ENCODE measurements at regions not wholly inside any gene's neighbourhood (a gene's known extent, or its start where the extent isn't known, plus 50 kb on each side); places are given as distances from the start of the nearest gene placed in this dataset.

GRCh38 chr2:173762864-173763263, 202.3 kb downstream of the SP3 start:
- no peak overlapping the region for H3K27ac ChIP-seq (ENCODE audit: insufficient read length, low read depth, low read length)
- no peaks in the 10 kb centered on the region for H3K9me3 ChIP-seq (ENCODE audit: control insufficient read depth, low read depth, low read length)
- Mint-ChIP-seq H3K4me3 (no peak overlapping the region), H3K9me3 (no peaks in the 10 kb centered on the region; a peak in 1 of 5 replicates), H3K27me3 (ENCODE audit: low read depth) (no peaks in the 10 kb centered on the region), H3K4me1 (peaks cover 53 to 54% of the 10 kb centered on the region in 2 experiments), H3K36me3 (ENCODE audit: insufficient read depth in 1 of 3, low read depth in 3 of 3) (no peaks in the 10 kb centered on the region), H3K27ac (peak overlapping the region in 2 of 3 experiments; percentile 15 to 84; a peak in 4 of 7 replicates)
- no peaks in the 10 kb centered on the region for H3K79me1 ChIP-seq (ENCODE audit: insufficient read depth, low read depth, low read length, poor library complexity, severe bottlenecking)
- H4K5ac ChIP-seq (ENCODE audit: insufficient read length, low read depth, low read length) = no peak overlapping the region
- TF ChIP-seq CTCF (conservative IDR thresholded peaks at IDR 0.05) = no peak
- no peak overlapping the region for H3K56ac ChIP-seq (ENCODE audit: insufficient read length, low read depth, low read length)
- no peak overlapping the region for H3K14ac ChIP-seq (ENCODE audit: insufficient read depth, low read length)
- H3K4me1 ChIP-seq (ENCODE audit: insufficient read depth, low read length) = peaks cover 9% of the 10 kb centered on the region; the same call in 1 of the 2 replicates
- H3K4me2 ChIP-seq (ENCODE audit: insufficient read depth, insufficient read length, low read length) = no peak overlapping the region
- H2BK5ac ChIP-seq (ENCODE audit: insufficient read length, low read length) = no peak overlapping the region
- no peak overlapping the region for H3K23ac ChIP-seq (ENCODE audit: insufficient read length, low read depth, low read length)
- no peak overlapping the region for H2BK12ac ChIP-seq (ENCODE audit: insufficient read length, low read depth, low read length)
- H4K8ac ChIP-seq (replicated peaks; ENCODE audit: insufficient read length, low read depth, low read length) = no peak overlapping the region
- no peak overlapping the region for H3K4ac ChIP-seq (ENCODE audit: low read depth, low read length)
- H3T11ph ChIP-seq (ENCODE audit: low read length) = no peak overlapping the region
- no peak overlapping the region for H2AFZ ChIP-seq (ENCODE audit: low read length)
- H3K18ac ChIP-seq (ENCODE audit: insufficient read length, low read depth, low read length) = no peak overlapping the region
- no peak overlapping the region for H2AK5ac ChIP-seq (ENCODE audit: insufficient read length, low read length)
- no peak overlapping the region for H3K9ac ChIP-seq (ENCODE audit: extremely low read depth, insufficient read length, low read length)
- no peaks in the 10 kb centered on the region for H3K27me3 ChIP-seq (ENCODE audit: insufficient read depth, low read length)
- H4K91ac ChIP-seq (ENCODE audit: insufficient read length, low read depth, low read length) = no peak overlapping the region
- H2BK15ac ChIP-seq (ENCODE audit: low read depth, low read length) = no peak overlapping the region
- H3K23me2 ChIP-seq (ENCODE audit: insufficient read length, low read depth, low read length, poor library complexity, severe bottlenecking) = no peaks in the 10 kb centered on the region
- WGBS (ENCODE audit: extremely low coverage, insufficient read length, low lambda C conversion rate) = no CpG with 5 or more reads among the region's 2 CpGs
- H2BK120ac ChIP-seq (ENCODE audit: low read depth, low read length, poor library complexity, severe bottlenecking) = no peak overlapping the region
- H4K20me1 ChIP-seq (ENCODE audit: control insufficient read depth, insufficient read depth, insufficient read length) = no peaks in the 10 kb centered on the region
- DNase-seq = no peak
- no peak overlapping the region for H2BK20ac ChIP-seq (ENCODE audit: low read depth, low read length, poor library complexity, severe bottlenecking)
- no peaks in the 10 kb centered on the region for H3K79me2 ChIP-seq (ENCODE audit: insufficient read depth, low read length)
